Muscle of back (tissue), 3 donors: ENCODE measurements at regions not wholly inside any gene's neighbourhood (a gene's known extent, or its start where the extent isn't known, plus 50 kb on each side); places are given as distances from the start of the nearest gene placed in this dataset.

Source experiments
- DNase-seq, 3 donors: peaks; one replicate each; pipeline versions ENCODE4 v3.0.0 to v3.0.0-alpha.2; 2013

- DNase-seq: no peak
These were observed 171.6 kb upstream of the CITED2 start for GRCh38 chr6:139546106-139546472.

GRCh38 chr6:139545206-139546105 lies 171.0 kb upstream of the CITED2 start:
- DNase-seq: peak in 2 of 3 donors; percentile 22 to 63

GRCh38 chr6:139544701-139545057 lies 170.2 kb upstream of the CITED2 start:
- DNase-seq: no peak

- no peak for DNase-seq
These were observed 167.9 kb upstream of the CITED2 start for GRCh38 chr6:139542351-139542750.

GRCh38 chr6:139540894-139541293 lies 166.4 kb upstream of the CITED2 start:
- no peak for DNase-seq

- DNase-seq: no peak
These were observed 165.8 kb upstream of the CITED2 start for GRCh38 chr6:139540276-139540675.

- DNase-seq: peak; percentile 42 to 81 (median 54)
These were observed 165.4 kb upstream of the CITED2 start for GRCh38 chr6:139539852-139540251.

GRCh38 chr6:139538366-139538765 lies 163.9 kb upstream of the CITED2 start:
- no peak for DNase-seq

- DNase-seq: no peak
These were observed 162.5 kb upstream of the CITED2 start for GRCh38 chr6:139536751-139537617.

- DNase-seq: no peak
These were observed 160.1 kb upstream of the CITED2 start for GRCh38 chr6:139534472-139535115.

- peak in 1 of 3 donors; percentile 40 for DNase-seq
These were observed 159.4 kb upstream of the CITED2 start for GRCh38 chr6:139533573-139534471.

GRCh38 chr6:139533171-139533570 lies 158.7 kb upstream of the CITED2 start:
- no peak for DNase-seq

GRCh38 chr6:139531148-139532115 lies 157.0 kb upstream of the CITED2 start:
- no peak for DNase-seq

GRCh38 chr6:139530561-139530960 lies 156.1 kb upstream of the CITED2 start:
- DNase-seq: no peak

- no peak for DNase-seq
These were observed 155.0 kb upstream of the CITED2 start for GRCh38 chr6:139529420-139529819.

GRCh38 chr6:139528471-139528870 lies 154.0 kb upstream of the CITED2 start:
- DNase-seq: no peak

GRCh38 chr6:139525415-139525814 lies 151.0 kb upstream of the CITED2 start:
- no peak for DNase-seq

- no peak for DNase-seq
These were observed 149.5 kb upstream of the CITED2 start for GRCh38 chr6:139523986-139524385.

- DNase-seq: no peak
These were observed 148.2 kb upstream of the CITED2 start for GRCh38 chr6:139522511-139523220.
